ENCODE measurements at regions not wholly inside any gene's neighbourhood (a gene's known extent, or its start where the extent isn't known, plus 50 kb on each side); places are given as distances from the start of the nearest gene placed in this dataset.

DNA sequence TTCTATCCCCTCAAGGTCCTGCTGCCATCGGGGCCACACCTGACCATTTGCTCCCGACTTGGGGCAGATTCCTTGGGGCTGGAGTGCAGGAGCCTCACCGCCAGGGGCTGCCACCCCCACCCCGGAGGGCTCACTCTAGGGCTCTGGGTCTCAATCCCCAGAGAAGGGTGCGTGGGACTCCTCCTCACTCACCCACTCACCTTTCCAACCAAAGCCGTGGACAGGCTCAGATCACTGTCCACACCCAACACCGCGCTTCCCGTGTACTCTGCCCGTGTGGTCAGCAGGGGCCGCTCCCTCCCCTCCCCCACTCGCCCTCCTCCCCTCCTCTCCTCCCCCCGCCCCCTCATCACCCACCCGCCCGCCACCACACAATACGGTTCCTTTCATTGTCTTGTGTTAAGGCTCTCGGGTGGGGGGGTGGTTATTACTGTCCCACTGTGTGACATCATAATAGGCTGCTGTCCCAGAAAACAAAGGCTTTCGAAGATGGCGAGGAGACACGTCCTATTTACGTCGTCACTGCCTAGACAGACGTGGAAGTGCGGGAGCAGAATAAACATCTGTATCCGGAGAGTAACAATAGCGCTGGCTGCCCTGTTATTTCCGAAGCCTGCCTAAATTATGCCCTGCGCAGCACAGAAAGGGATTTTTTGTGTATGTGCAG, 85.8 kb downstream of the YTHDF1 start:
- Histone ChIP-seq H3K4me1 (ENCODE audit: insufficient read depth, low read length, poor library complexity, severe bottlenecking) (no peaks in the 10 kb centered on the region), H3K4me3 (ENCODE audit: low read depth, low read length, poor library complexity, severe bottlenecking) (no peak overlapping the region), H3K9me3 (ENCODE audit: low read depth, low read length, poor library complexity, severe bottlenecking) (no peaks in the 10 kb centered on the region), H3K27ac (ENCODE audit: low read depth, low read length, poor library complexity, severe bottlenecking) (no peak overlapping the region), H3K36me3 (ENCODE audit: insufficient read depth, low read length, poor library complexity, severe bottlenecking) (no peaks in the 10 kb centered on the region), H3K27me3 (replicated peaks; ENCODE audit: insufficient read depth, low read depth, low read length, poor library complexity) (peaks cover 61% of the 10 kb centered on the region)
- POLR2A ChIA-PET (ENCODE audit: low non-redundant PET): no interaction called here
- no TSS peak for BruUV-seq (replicated peaks)
- DNase-seq (ENCODE audit: low spot score): no peak
- intact Hi-C loops (cut with micrococcal nuclease; ENCODE audit: unreplicated experiment): no loop called here
- TF ChIP-seq EZH2 (IDR thresholded peaks at IDR 0.05; ENCODE audit: borderline replicate concordance, low read depth, low read length, poor library complexity, severe bottlenecking): no peak
- TF ChIP-seq, protein P1, sequence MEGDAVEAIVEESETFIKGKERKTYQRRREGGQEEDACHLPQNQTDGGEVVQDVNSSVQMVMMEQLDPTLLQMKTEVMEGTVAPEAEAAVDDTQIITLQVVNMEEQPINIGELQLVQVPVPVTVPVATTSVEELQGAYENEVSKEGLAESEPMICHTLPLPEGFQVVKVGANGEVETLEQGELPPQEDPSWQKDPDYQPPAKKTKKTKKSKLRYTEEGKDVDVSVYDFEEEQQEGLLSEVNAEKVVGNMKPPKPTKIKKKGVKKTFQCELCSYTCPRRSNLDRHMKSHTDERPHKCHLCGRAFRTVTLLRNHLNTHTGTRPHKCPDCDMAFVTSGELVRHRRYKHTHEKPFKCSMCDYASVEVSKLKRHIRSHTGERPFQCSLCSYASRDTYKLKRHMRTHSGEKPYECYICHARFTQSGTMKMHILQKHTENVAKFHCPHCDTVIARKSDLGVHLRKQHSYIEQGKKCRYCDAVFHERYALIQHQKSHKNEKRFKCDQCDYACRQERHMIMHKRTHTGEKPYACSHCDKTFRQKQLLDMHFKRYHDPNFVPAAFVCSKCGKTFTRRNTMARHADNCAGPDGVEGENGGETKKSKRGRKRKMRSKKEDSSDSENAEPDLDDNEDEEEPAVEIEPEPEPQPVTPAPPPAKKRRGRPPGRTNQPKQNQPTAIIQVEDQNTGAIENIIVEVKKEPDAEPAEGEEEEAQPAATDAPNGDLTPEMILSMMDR (conservative IDR thresholded peaks at IDR 0.05; ENCODE audit: low read depth, low read length): no peak
- CTCF ChIA-PET: no interaction called here

DNA sequence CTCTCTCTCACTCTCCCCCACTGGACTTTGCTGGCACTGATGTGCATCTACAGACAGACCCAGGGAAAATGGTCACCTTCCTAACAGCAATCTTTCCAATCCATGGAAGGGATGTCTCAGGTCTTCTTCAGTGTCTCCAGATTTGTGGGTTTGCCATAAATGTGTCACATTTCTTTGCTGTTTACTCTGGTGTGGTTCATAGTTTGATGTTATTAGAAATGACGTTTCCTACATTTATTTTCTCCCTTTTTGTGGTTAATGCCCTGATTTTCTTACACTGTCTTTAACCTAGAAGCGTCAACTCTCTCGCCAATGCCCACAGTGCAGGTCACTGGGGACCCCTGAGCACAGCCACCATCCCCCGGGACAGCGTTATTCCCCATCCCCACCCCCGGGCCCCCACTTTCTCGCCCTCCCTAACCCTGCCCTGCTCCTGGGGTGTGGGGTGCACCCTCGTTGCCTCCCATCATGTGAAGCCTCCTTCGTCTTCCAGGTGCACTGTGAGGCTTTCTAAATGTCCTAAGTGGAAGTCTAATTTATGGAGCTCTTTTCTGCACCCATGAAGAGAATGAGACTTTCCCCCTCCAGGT, 86.5 kb downstream of the YTHDF1 start:
- no peaks in the 10 kb centered on the region for H3K36me3 ChIP-seq (ENCODE audit: insufficient read depth, low read length, poor library complexity, severe bottlenecking)

DNA sequence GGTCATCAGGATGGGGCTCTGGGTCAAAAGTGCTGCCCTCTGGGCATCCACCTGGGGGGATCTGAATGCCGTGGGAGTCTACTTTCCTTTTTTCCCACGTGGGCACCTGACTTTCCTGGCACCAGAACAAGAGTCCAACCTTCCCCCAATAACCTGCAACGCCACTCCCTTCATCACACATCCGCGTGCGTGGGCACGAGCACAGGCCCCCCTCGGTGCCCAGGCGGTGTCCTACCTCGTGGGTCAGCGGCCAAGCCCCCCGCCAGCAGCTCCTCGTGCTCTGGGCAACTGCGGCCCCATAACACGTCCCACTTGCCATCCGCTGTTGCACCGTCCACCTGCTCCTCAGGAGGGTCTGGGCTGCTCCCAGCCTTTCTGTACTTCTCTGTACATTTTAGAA, 87.0 kb downstream of the YTHDF1 start:
- no peaks in the 10 kb centered on the region for H3K36me3 ChIP-seq (ENCODE audit: insufficient read depth, low read length, poor library complexity, severe bottlenecking)
- TF ChIP-seq EZH2 (IDR thresholded peaks at IDR 0.05; ENCODE audit: borderline replicate concordance, low read depth, low read length, poor library complexity, severe bottlenecking): no peak
- TF ChIP-seq, protein P1 (conservative IDR thresholded peaks at IDR 0.05; ENCODE audit: low read depth, low read length): no peak
- H3K4me1 ChIP-seq (ENCODE audit: insufficient read depth, low read length, poor library complexity, severe bottlenecking): no peaks in the 10 kb centered on the region
- POLR2A ChIA-PET (ENCODE audit: low non-redundant PET): no interaction called here
- H3K4me3 ChIP-seq (ENCODE audit: low read depth, low read length, poor library complexity, severe bottlenecking): no peak overlapping the region
- intact Hi-C loops (cut with micrococcal nuclease; ENCODE audit: unreplicated experiment): no loop called here
- H3K9me3 ChIP-seq (ENCODE audit: low read depth, low read length, poor library complexity, severe bottlenecking): no peaks in the 10 kb centered on the region
- CTCF ChIA-PET: no interaction called here
- H3K27me3 ChIP-seq (replicated peaks; ENCODE audit: insufficient read depth, low read depth, low read length, poor library complexity): peaks cover 71% of the 10 kb centered on the region
- no peak for DNase-seq (ENCODE audit: low spot score)
- BruUV-seq (replicated peaks): no TSS peak
- no peak overlapping the region for H3K27ac ChIP-seq (ENCODE audit: low read depth, low read length, poor library complexity, severe bottlenecking)

More for the DNA sequence above, 86.5 kb downstream of the YTHDF1 start:
- Histone ChIP-seq H3K27ac (ENCODE audit: low read depth, low read length, poor library complexity, severe bottlenecking) (no peak overlapping the region), H3K4me3 (ENCODE audit: low read depth, low read length, poor library complexity, severe bottlenecking) (no peak overlapping the region), H3K27me3 (replicated peaks; ENCODE audit: insufficient read depth, low read depth, low read length, poor library complexity) (peaks cover 68% of the 10 kb centered on the region), H3K4me1 (ENCODE audit: insufficient read depth, low read length, poor library complexity, severe bottlenecking) (no peaks in the 10 kb centered on the region), H3K9me3 (ENCODE audit: low read depth, low read length, poor library complexity, severe bottlenecking) (no peaks in the 10 kb centered on the region)
- TF ChIP-seq EZH2 (IDR thresholded peaks at IDR 0.05; ENCODE audit: borderline replicate concordance, low read depth, low read length, poor library complexity, severe bottlenecking): no peak
- TF ChIP-seq, protein P1 (conservative IDR thresholded peaks at IDR 0.05; ENCODE audit: low read depth, low read length): no peak
- BruUV-seq (replicated peaks): no TSS peak
- POLR2A ChIA-PET (ENCODE audit: low non-redundant PET): no interaction called here
- CTCF ChIA-PET: no interaction called here
- no peak for DNase-seq (ENCODE audit: low spot score)
- intact Hi-C loops (cut with micrococcal nuclease; ENCODE audit: unreplicated experiment): no loop called here

All from A673 (cell line).